Anterior cingulate cortex (tissue), 58 donors: ENCODE measurements at regions not wholly inside any gene's neighbourhood (a gene's known extent, or its start where the extent isn't known, plus 50 kb on each side); places are given as distances from the start of the nearest gene placed in this dataset.
"Not testable (repeated sequence)": the region's sequence is repeated elsewhere in the genome, so short reads cannot be mapped to it uniquely, and the experiment has no call there.

ENCODE experiments used
- DNase-seq, 58 donors: peaks; one replicate each; lab custom pipeline; 2025; lab: John Stamatoyannopoulos, UW

DNA sequence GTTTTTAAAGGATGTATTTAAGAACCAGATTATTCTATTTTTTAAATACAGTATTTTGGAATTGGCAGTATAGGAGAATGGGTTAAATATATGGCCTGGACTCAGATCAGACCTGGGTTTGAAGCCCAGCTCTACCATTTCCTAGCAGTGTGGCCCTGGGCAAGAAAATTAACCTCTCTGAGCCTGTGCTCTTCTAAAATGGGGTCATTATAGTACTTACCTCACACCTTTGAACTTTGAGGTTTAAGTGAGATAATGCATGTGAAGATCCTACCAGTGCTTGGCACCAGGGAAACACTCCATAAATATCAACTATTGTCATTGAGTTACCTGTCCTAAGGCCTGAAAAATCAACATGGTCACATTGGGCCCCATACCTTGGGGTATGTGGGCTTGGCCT lies 93.4 kb upstream of the WSB1 start:
- no peak for DNase-seq

DNA sequence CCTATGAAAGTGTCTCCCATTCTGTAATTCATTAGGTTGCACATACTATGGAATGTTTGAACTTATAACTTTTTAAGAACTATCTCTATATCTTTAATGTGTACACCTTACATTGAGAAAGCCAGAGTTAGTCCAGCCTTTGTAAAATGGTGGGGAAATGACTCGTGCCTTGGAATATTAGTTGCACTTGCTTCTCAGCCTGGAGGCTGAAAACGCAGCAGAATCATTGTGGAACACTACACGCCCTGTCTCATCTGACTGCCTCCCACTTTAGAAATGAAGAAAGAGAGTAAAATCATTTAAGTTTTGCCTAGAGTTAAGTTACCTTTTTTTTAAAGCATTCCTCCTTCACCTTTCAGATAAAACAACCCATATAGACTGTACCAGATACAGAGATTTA lies 90.7 kb upstream of the WSB1 start:
- DNase-seq: no peak

DNA sequence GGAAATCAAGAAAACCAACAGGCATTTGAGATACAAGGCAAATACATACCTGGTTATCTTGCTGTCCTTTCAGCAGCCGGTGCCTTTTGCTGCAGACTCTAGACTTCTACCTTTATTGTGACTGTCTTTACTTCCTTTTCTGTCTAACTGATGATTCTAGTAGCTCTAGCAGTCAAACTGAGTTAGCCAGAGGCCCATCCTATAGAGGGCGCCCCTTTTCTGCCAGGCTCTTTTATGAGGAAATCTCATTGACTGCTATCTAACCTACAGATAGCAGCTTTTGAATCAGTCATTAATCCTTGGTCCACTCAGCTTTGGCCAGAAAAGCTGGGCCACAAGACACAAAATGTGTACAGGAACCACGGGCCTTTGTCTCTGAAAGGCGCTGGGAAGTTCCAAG lies 87.5 kb upstream of the WSB1 start:
- DNase-seq: no peak

DNA sequence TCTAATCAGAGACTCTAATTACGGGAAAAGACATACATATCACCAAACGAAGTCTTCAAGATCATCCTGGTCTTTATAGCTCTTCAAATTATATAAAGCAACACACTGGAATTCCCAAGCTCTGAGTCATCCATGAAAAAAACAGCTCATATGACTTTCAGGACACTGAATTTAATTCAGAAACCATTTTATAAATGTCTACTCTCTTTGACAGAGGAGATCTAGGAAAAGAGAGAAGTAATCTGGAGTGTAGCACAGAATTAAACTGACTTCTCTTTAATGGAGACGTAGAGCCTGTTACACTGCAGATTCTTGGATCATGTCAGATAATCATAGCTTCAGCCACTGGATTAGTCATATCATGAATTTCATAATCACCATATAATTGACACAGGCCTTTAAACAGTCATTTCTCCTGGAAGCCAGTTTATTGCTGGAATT lies 86.8 kb upstream of the WSB1 start:
- DNase-seq: no peak

DNA sequence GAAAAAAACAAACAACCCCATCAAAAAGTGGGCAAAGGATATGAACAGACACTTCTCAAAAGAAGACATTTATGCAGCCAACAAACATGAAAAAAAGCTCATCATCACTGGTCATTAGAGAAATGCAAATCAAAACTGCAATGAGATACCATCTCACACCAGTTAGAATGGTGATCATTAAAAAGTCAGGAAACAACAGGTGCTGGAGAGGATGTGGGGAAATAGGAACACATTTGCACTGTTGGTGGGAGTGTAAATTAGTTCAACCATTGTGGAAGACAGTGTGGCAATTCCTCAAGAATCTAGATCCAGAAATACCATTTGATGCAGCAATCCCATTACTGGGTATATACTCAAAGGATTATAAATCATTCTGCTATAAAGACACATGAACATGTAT lies 85.5 kb upstream of the WSB1 start:
- not testable (repeated sequence) for DNase-seq

DNA sequence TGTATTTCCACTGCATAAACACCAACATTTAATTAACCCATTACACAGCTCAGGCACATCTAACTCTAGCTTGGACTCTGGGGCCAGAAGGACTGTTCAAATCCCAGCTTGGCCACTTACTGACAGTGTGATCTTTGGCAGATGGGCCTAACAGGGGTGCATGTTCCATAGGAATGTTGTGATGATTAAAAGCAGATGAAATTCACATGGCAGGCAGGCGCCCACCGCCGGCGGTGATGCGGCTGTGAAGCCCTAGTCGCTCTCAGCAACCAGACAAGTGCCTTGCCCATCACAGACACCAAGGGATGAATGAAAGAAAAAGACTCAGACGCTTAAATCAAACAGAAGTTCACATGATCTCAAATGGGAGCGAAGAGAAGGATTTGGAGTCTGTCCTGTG lies 84.6 kb upstream of the WSB1 start:
- DNase-seq: no peak

DNA sequence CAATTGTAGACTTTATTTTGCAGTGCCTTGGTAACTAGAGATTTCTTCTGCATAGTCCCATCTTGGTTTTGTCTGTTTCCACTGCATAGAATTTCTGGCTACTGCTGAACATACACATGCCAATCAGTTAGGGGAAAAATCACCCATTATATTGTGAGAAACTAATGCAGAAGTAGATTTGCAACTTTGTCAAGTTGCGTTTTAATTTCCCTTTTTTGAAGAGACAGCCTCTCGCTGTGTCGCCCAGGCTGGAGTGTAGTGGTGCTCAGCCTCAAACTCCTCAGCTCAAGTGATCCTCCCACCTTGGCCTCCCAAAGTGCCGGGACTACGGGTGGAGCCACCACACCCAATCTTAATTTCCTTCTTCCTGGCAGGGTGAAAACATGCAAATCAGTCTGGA lies 83.1 kb upstream of the WSB1 start:
- DNase-seq: not testable (repeated sequence)

DNA sequence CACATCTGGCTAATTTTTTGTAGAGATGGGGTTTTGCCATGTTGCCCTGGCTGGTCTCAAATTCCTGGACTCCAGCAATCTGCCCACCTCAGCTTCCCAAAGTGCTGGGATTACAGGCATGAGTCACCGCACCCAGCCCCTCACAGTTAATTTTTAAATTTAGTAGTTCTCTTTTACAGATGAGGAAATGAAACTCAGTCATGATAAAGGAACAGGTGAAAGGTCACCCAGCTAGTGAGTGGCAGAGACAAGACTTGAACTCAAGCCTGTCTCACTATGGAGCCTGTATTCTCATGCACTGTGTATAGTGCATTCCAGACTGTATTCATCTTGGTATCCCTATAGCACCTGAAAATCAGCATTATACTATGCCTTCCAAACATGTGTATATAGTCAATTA lies 77.1 kb upstream of the WSB1 start:
- no peak for DNase-seq

DNA sequence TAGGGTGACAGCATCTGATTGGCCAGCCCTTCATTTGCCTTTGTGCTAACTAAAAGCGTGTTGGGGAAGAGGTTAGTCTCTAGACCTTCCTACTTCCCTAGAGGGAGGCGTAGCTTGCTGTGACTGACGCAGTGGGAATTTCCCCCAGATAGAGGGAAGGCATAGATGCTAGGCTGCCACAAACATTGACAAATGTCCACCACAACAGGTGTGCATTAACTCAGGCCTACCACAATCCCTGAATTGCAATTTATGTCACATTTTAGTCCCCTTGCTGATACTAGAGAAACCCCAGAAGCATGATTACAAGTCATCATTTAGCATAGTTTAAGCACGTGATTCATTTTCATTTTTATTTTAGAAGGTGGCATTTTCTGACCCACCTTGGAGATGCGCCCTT lies 76.3 kb upstream of the WSB1 start:
- DNase-seq: no peak

DNA sequence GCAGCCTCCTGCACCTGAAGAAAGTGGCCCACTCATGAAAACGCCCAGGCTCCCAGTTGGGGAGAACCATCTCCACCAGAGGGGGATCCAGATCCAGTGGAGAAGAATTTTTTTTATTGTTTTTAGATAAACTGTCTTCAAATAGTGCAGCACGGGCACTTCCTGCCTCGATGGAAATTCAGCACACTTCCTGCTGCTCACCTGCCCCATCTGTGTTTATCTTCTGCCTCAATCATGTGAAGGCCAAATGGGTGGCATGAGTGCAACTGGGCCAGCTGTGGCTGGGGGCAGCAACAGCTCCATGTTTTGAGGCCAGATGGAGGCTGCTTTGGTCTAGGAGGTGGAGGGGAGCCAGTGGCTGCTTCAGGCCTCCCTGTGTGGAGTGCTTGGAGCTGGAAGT lies 75.9 kb upstream of the WSB1 start:
- DNase-seq: no peak

DNA sequence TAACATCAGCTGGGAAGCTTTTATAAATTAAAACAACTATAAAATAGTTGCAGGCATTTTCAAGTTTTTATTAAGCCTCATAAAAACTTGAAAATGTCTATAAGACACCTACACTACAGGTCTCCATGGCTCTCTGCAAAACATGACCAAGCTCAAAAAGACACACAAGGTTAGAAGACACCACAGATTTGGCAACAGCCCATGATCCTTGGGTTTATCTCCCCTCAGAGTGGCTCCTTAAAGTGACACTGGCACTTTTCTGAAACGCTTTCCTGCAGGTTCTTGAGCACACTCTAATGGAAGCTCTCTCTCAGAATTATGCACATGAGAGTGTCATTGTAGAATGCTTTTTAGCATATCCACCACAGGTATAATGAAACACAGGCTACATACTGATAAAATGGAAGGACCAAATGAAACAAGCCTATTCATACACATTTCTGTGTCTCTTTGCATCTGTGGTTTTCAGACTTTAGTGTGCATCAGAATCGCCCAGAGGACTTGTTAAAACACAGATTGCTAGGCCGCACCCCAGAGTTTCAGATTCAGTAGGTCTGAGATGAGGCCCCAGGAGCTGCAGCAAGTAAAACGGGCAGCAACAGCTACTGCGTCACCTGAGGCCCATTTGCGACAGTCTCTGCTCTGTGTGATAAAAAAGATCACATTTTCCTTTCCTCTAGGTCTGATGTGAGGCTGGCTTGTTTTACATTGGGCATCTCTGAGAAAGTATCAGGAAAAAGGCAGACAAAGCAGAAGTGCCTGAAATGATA lies 75.0 kb upstream of the WSB1 start:
- no peak for DNase-seq

DNA sequence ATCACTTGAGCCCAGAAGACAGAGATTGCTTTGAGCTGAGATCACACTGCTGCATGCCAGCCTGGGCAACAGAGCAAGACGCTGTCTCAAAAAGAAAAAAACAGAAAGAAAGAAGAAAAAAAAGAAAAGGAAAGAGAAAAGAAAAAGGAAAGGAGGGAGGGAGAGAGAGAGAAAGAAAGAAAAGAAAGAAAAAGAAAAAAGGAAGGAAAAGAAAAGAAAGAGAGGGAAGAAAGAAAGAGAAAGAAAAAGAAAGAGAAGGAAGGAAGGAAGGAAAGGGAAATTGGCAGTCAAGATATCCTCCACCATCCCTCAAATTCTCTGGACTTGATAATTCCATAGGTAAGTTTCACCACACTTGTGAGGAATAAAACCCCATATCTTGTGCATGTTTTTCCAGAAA lies 71.4 kb upstream of the WSB1 start:
- no peak for DNase-seq

DNA sequence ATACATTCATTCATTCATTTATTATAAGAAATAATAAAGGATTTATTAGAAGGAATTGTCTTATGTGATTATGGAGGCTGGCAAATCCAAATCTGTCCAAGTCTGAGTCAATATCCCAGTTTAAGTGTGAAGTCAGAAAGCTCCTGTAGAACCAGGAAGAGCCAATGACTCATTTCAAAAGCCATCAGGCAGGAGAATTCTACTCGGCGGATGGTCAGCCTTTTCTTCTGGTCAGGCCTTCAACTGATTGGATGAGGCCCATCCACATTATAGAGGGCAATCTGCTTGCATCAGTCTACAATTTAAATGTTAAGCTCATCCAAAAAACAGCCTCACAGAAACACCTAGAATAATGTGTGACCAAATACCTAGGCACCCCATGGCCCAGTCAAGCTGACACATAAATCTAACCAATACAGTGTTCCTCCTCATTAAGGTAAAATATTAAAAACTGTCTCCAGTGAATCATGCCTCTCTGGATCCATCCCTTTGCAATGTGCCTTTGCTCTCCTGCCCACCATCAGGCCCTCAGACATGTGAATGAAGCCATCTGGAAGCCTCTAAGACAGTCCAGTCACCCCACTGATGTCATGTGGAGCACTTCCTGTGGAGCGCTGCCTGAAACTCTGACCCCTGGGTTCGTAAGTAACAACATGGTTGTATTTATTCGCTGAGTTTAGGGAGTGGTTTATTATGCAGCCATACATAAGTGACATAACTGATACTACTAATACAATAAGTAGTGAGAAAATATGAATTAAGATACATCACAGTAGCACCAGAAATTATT lies 69.2 kb upstream of the WSB1 start:
- no peak for DNase-seq

DNA sequence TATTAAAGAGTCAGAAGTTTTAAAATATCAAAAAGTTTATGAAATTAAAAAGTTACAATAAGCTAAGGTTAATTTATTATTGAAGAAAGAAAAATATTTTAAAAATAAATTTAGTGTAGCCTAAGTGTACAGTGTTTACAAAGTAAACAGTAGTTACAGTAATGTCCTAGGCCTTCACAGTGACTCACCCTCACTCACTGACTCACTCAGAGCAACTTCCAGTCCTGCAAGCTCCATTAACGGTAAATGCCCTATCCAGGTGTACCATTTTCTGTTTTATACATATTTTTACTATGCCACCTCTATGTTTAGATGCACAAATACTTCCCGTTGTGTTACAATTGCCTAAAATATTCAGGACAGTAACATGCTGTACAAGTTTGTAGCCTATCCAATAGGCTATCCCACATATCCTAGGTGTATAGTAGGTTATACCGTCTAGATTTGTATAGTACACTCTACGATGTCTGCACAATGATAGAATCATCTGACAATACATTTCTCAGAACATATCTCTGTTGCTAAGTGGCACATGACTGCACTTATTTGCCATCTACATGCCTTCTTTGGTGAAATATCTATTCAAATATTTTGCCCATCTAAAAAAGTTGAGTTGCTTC lies 67.2 kb upstream of the WSB1 start:
- no peak for DNase-seq

DNA sequence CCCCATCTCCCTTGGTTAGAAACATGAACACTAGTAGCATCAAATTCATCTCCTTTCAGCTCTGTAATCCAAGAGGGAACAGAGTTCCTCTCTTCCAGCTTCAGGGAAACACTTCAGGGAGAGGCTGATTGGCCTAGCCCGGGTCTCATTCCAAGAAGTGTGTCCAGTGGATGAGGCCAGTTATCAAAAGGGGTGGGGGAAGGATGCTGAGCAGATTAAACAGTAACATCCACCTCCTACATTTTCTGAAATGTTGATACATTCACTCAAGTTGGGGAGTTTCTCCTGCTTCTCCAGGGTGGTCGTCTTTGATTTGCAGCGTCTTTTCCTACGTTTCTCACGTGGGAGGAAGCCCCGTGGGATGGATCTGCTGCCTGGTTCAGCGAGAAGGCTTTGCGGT lies 62.9 kb upstream of the WSB1 start:
- no peak for DNase-seq

DNA sequence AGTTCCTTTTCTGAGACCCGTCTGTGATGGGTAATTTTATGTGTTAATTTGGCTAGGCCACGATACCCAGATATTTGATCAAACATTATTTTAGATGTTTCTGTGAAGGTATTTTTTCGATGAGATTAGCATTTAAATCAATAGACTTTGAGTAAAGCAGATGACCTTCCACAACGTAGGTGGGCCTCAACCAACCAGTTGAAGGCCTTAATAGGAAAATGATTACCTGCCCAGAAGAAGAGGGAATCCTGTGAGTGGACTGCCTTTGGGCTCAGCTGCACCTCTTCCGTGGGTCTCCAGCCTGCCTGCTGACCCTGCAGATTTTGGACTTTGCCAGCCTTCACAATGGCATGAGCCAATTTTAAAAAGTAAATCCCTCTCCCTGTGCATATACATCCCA lies 61.6 kb upstream of the WSB1 start:
- DNase-seq: no peak

DNA sequence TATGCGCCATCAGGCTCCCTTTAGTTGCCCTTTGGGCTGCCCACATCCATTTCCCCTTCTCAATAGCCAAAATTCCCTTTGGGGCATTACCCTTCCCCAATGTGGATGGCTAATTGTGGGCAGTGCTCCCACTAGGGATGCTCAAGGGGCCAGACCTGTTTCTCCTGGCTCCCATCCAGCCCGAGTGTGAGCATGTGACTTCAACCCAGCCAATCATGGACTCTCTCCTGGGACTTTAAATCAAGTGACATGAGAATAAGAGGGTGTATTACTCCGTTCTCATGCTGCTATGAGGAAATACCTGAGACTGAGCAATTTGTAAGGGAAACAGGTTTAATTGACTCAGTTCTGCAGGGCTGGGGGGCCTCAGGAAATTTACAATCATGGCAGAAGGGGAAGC lies 60.9 kb upstream of the WSB1 start:
- no peak for DNase-seq

DNA sequence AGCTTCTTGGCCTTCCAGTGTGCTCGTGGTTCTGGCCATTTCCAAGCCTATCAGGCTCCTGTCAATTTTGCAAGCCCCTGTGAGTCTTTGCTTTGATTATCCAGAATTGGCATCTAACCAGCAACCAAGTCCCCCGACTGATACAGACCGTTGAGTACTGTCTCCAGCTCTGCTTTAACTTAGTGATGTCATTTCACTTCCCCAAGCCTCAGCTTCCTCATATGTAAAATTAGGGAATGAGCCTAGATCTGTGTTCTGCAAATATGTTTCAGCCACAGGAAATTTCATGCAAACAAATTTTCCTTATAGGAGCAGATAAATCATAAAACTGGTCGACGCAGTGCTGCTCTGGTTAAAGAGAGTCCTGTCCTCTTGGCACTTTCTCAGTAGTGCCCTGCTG lies 60.1 kb upstream of the WSB1 start:
- no peak for DNase-seq

DNA sequence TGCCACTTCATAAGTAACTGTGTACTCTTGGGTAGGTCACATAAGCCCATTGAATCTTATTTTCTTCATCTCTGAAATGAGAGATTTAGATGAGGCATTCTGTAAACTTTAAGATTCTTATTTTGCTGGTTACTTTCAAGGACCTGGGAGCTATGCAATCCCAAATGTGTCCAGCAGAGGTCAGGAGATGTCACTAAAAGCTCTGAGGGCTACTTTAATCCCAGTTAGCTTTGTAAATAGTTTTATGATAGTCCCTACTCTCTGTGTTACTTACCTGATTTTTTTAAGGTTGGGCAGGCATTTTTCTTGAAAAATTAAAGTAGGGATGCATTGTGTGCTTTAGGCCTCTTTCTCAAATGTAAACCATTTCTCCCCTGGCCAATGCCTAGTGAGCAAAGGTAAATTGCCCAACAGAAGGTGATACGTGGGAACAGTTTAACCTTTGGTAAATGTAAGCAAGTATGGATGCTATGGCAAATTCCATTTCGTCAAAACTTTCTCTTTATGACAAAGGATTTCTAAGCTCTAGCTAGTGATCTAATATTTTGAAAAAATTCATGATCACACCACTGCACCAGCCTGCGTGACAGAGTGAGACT lies 57.1 kb upstream of the WSB1 start:
- DNase-seq: peak in 46 of 58 donors; percentile 10 to 83 (median 42)

DNA sequence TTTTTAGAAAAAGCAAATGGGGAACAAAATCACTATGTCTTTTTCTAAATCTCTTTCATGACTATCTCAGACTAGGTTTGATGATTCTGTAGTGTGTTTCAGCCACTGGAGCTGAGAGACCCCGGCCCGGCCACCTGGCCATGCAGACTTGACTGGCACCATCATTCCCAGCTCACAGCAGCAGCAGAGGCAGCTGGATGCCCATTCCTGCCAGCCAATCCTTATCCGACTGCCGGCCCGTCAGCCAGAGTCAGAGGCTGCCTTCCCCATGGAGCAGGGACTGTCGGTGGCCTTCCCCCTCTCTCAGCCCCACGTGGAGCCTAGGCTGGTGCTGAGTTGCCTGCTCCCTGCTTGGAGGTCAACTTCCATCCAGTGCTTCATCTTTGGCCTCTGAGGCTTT lies 56.0 kb upstream of the WSB1 start:
- no peak for DNase-seq

DNA sequence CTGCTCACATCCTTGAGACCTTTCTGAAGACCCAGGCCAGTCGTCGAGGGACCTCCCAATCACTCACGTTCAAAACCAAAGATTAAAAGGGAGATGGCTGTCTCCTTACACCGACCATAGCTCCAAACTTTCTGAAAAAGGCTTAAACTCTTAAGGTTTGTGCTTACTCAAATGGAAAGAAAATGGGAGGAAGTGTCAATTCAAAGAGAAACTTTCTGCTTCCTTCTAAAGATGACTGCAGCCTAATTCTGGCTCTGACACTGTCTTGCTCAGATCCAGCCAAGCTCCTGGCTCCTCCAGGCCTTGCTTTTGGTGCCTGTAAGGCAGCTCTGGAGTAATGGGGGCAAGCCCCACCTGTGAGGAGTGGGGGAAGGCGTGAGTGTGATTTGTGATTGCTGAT lies 54.9 kb upstream of the WSB1 start:
- DNase-seq: peak in 2 of 58 donors; percentile 10 to 23
